ENCODE measurements at regions not wholly inside any gene's neighbourhood (a gene's known extent, or its start where the extent isn't known, plus 50 kb on each side); places are given as distances from the start of the nearest gene placed in this dataset.

GRCh38 chr19:31421856-31422255 is 72.6 kb upstream of the TSHZ3 start:
- no peaks in the 10 kb centered on the region for H3K4me1 ChIP-seq
- no peak overlapping the region for H3K9ac ChIP-seq (ENCODE audit: low read depth in 2 of 2, low read length in 2 of 2)
- intact Hi-C loops (cut with DNase I), result no loop called here
- no peaks in the 10 kb centered on the region for H3K27me3 ChIP-seq
- TF ChIP-seq CTCF (IDR thresholded peaks at IDR 0.05), result no peak
- H3K36me3 ChIP-seq, result no peaks in the 10 kb centered on the region
- DNase-seq, result no peak
- H3K27ac ChIP-seq, result no peak overlapping the region
- no peaks in the 10 kb centered on the region for H3K9me3 ChIP-seq
- H3K4me3 ChIP-seq, result no peak overlapping the region

- H3K4me3 ChIP-seq, result no peak overlapping the region
- no peaks in the 10 kb centered on the region for H3K36me3 ChIP-seq
- DNase-seq, result no peak
- no peaks in the 10 kb centered on the region for H3K9me3 ChIP-seq
- TF ChIP-seq CTCF (IDR thresholded peaks at IDR 0.05), result no peak
- no peaks in the 10 kb centered on the region for H3K4me1 ChIP-seq
- no peaks in the 10 kb centered on the region for H3K27me3 ChIP-seq
- no peak overlapping the region for H3K27ac ChIP-seq
- intact Hi-C loops (cut with DNase I), result no loop called here
- H3K9ac ChIP-seq (ENCODE audit: low read depth in 2 of 2, low read length in 2 of 2), result no peak overlapping the region
Measured at GRCh38 chr19:31423896-31424295, 74.7 kb upstream of the TSHZ3 start.

- Histone ChIP-seq H3K36me3 (no peaks in the 10 kb centered on the region), H3K27me3 (no peaks in the 10 kb centered on the region), H3K9ac (ENCODE audit: low read depth in 2 of 2, low read length in 2 of 2) (no peak overlapping the region), H3K4me3 (no peak overlapping the region), H3K9me3 (no peaks in the 10 kb centered on the region), H3K4me1 (no peaks in the 10 kb centered on the region), H3K27ac (no peak overlapping the region)
- TF ChIP-seq CTCF (IDR thresholded peaks at IDR 0.05), result no peak
- intact Hi-C loops (cut with DNase I), result no loop called here
- DNase-seq, result no peak
Measured at GRCh38 chr19:31424861-31425620, 75.8 kb upstream of the TSHZ3 start.

GRCh38 chr19:31427857-31428256 is 78.6 kb upstream of the TSHZ3 start:
- Histone ChIP-seq H3K27ac (no peak overlapping the region), H3K4me3 (no peak overlapping the region), H3K9ac (ENCODE audit: low read depth in 2 of 2, low read length in 2 of 2) (no peak overlapping the region), H3K9me3 (no peaks in the 10 kb centered on the region), H3K4me1 (no peaks in the 10 kb centered on the region), H3K36me3 (no peaks in the 10 kb centered on the region), H3K27me3 (no peaks in the 10 kb centered on the region)
- no peak for DNase-seq
- TF ChIP-seq CTCF (IDR thresholded peaks at IDR 0.05), result no peak
- intact Hi-C loops (cut with DNase I), result no loop called here

GRCh38 chr19:31430381-31430780 is 81.1 kb upstream of the TSHZ3 start:
- Histone ChIP-seq H3K36me3 (no peaks in the 10 kb centered on the region), H3K4me3 (no peak overlapping the region), H3K27me3 (no peaks in the 10 kb centered on the region), H3K27ac (no peak overlapping the region), H3K9ac (ENCODE audit: low read depth in 2 of 2, low read length in 2 of 2) (no peak overlapping the region), H3K4me1 (no peaks in the 10 kb centered on the region), H3K9me3 (no peaks in the 10 kb centered on the region)
- no peak for TF ChIP-seq CTCF (IDR thresholded peaks at IDR 0.05)
- intact Hi-C loops (cut with DNase I), result no loop called here
- no peak for DNase-seq
